ENCODE measurements at regions not wholly inside any gene's neighbourhood (a gene's known extent, or its start where the extent isn't known, plus 50 kb on each side); places are given as distances from the start of the nearest gene placed in this dataset.

GRCh38 chr3:125645616-125646015 is 50.3 kb upstream of the OSBPL11 start:
- ChIA-PET POLR2A (no interaction called here), CTCF (no interaction called here)
- no peak for TF ChIP-seq CTCF (IDR thresholded peaks at IDR 0.05; ENCODE audit: insufficient read depth, low read length, missing control alignments)
- no peak overlapping the region for H3K4me3 ChIP-seq (ENCODE audit: low read depth, low read length)
- DNase-seq (ENCODE audit: low read depth, low spot score), result no peak

DNA sequence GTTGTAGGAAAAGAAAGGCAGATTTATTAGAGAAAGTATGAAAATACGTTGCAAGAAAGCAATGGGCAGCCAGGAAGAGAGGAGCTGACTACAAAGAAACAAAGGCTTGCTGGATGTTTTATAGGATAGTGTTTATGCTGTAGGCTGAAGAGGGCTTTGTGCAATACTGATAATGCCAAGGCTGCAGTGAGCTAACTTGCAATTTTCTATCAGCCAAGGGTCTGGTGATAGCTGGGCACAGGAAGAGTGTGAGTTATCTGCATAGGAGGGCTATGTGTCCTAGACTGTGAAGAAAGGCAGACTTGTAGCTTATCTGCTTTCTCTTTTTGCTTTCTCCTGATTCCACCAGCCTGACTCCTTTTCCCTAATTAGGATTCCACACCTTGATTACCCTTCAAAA is 51.3 kb upstream of the OSBPL11 start:
- DNase-seq (ENCODE audit: low read depth, low spot score), result no peak
- no peak overlapping the region for H3K4me3 ChIP-seq (ENCODE audit: low read depth, low read length)
- TF ChIP-seq CTCF (IDR thresholded peaks at IDR 0.05; ENCODE audit: insufficient read depth, low read length, missing control alignments), result no peak
- POLR2A ChIA-PET, result no interaction called here
- CTCF ChIA-PET, result no interaction called here

- CTCF ChIA-PET, result no interaction called here
- no peak for DNase-seq (ENCODE audit: low read depth, low spot score)
- POLR2A ChIA-PET, result no interaction called here
- H3K4me3 ChIP-seq (ENCODE audit: low read depth, low read length), result no peak overlapping the region
- no peak for TF ChIP-seq CTCF (IDR thresholded peaks at IDR 0.05; ENCODE audit: insufficient read depth, low read length, missing control alignments)
Measured at GRCh38 chr3:125647318-125648014, 52.2 kb upstream of the OSBPL11 start.

DNA sequence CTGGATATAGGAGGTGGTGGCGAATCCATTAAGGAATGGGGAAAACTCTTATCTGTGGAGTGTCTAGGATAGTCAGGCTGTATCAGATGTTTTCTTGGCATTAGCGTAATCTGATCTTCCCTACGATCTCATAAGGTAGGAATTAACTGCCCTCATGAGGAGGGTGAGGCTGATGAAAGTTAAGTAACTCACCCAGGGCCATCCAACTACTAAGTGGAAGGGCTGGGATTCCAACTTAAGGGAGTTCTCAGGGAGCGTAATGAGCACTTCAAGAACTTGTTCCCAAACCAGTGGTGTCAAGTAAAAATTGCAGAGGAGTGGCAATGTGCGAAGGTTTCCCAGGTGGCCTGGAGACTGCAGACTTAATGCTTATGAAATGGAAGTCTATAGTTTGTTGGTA is 55.9 kb upstream of the OSBPL11 start:
- TF ChIP-seq CTCF (IDR thresholded peaks at IDR 0.05; ENCODE audit: insufficient read depth, low read length, missing control alignments), result no peak
- H3K4me3 ChIP-seq (ENCODE audit: low read depth, low read length), result no peak overlapping the region
- ChIA-PET POLR2A (no interaction called here), CTCF (interaction anchor here (1.1 to 1.5 kb wide), 2 partner anchors 11 to 18 kb away, joined by 4 read pairs; no protein-coding TSS in a partner anchor)
- DNase-seq (ENCODE audit: low read depth, low spot score), result peak; percentile 12

DNA sequence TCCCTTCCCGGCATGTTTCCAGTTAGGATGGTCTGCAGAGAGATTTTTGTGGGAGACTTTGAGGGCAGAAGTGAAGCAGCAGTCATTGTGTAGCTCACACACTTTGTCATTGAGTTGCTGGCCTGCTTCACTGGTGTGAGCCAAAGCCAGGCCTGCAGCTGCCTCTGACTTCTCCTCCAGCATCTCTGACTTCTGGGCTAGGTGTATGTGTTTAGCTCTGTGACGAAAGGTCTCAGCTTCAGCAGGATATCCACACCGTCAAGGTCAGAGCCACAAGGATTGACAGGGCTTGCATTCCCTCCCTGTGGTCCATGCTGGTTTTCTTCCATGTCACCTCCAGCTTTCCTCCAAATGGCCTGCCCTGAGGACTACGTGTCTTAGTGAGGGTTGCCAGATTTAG is 57.1 kb upstream of the OSBPL11 start:
- POLR2A ChIA-PET, result no interaction called here
- TF ChIP-seq CTCF (IDR thresholded peaks at IDR 0.05; ENCODE audit: insufficient read depth, low read length, missing control alignments), result no peak
- CTCF ChIA-PET, result no interaction called here
- no peak for DNase-seq (ENCODE audit: low read depth, low spot score)
- H3K4me3 ChIP-seq (ENCODE audit: low read depth, low read length), result no peak overlapping the region

DNA sequence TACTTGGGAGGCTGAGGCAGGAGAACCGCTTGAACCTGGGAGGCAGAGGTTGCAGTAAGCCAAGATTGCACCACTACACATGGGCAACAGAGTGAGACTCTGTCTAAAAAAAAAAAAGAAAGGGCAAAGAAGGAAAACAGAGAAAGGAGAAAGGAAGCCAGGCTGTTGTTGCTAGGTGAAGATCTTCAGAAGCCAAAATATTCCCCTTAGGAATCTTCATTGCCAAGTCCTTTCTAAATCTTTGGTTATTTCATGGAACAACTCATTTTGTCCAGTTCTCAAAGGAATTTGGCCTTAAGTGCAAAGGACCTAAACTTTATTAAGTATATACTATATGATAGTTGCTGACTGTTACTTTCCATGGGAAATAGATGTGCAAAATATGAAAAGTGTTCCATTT is 59.2 kb upstream of the OSBPL11 start:
- no peak overlapping the region for H3K4me3 ChIP-seq (ENCODE audit: low read depth, low read length)
- POLR2A ChIA-PET, result no interaction called here
- DNase-seq (ENCODE audit: low read depth, low spot score), result no peak
- no peak for TF ChIP-seq CTCF (IDR thresholded peaks at IDR 0.05; ENCODE audit: insufficient read depth, low read length, missing control alignments)
- CTCF ChIA-PET, result no interaction called here

Data from AG04449 (cell line).